MCF 10A (cell line): ENCODE measurements at regions not wholly inside any gene's neighbourhood (a gene's known extent, or its start where the extent isn't known, plus 50 kb on each side); places are given as distances from the start of the nearest gene placed in this dataset.

Source experiments
- BruUV-seq: library from RNA; stranded (reverse); fragments of 400-500 nt; replicated peaks from 2 replicates; lab custom pipeline; 2021; lab: Mats Ljungman, UMichigan
- CTCF ChIA-PET: fragments of 300-600 bp; sonication (Branson Sonifier 250); formaldehyde crosslinking; extraction: SDS; loops from one replicate; lab custom pipeline; 2021; ENCODE audit warnings: antibody characterized with exemption, inconsistent platforms; lab: Yijun Ruan, JAX
- POLR2A ChIA-PET: fragments of 300-600, 350-650 bp; sonication (Branson Sonifier 250); formaldehyde crosslinking; extraction: SDS; loops from one replicate; lab custom pipeline; 2020; ENCODE audit warnings: antibody characterized with exemption, inconsistent platforms; lab: Yijun Ruan, JAX
- DNase-seq: peaks from one replicate; pipeline ENCODE4 v3.0.0-alpha.2; 2018; ENCODE audit not compliant: unreplicated experiment
- H3K27ac Mint-ChIP-seq: one replicate; pipeline ENCODE4 v1.8.0; 2022; ENCODE audit warnings: mild to moderate bottlenecking, low read depth, mixed read lengths; ENCODE audit not compliant: unreplicated experiment
- H3K27me3 Mint-ChIP-seq: one replicate; pipeline ENCODE4 v1.8.0; 2022; ENCODE audit warnings: mixed read lengths; ENCODE audit not compliant: insufficient read depth, unreplicated experiment
- H3K36me3 Mint-ChIP-seq: one replicate; pipeline ENCODE4 v1.8.0; 2022; ENCODE audit warnings: mild to moderate bottlenecking, moderate library complexity, mixed read lengths; ENCODE audit not compliant: insufficient read depth, unreplicated experiment
- H3K4me1 Mint-ChIP-seq: one replicate; pipeline ENCODE4 v1.8.0; 2022; ENCODE audit warnings: mixed read lengths; ENCODE audit not compliant: insufficient read depth, unreplicated experiment
- H3K4me3 Mint-ChIP-seq: one replicate; pipeline ENCODE4 v1.8.0; 2022; ENCODE audit warnings: mild to moderate bottlenecking, moderate library complexity, mixed read lengths; ENCODE audit not compliant: unreplicated experiment
- H3K9me3 Mint-ChIP-seq: one replicate; pipeline ENCODE4 v1.8.0; 2022; ENCODE audit warnings: mixed read lengths; ENCODE audit not compliant: unreplicated experiment
- CTCF ChIP-seq: fragments of 200-600 bp; IDR thresholded peaks from one replicate; pipeline ENCODE4 v1.8.0; 2022; ENCODE audit warnings: antibody characterized with exemption, mild to moderate bottlenecking; ENCODE audit not compliant: unreplicated experiment
- intact Hi-C: fragments of 100-400 bp; cut with micrococcal nuclease; formaldehyde crosslinking; loops from 2 replicates; pipeline ENCODE4 v1.14.1; 2022

- Mint-ChIP-seq H3K4me3 (no peak overlapping the region), H3K9me3 (no peaks in the 10 kb centered on the region), H3K27me3 (no peaks in the 10 kb centered on the region), H3K4me1 (peaks cover 12% of the 10 kb centered on the region), H3K27ac (no peak overlapping the region), H3K36me3 (no peaks in the 10 kb centered on the region)
- no peak for DNase-seq
- intact Hi-C loops: no loop called here
- POLR2A ChIA-PET: no interaction called here
- BruUV-seq: no TSS peak
- no peak for TF ChIP-seq CTCF
- CTCF ChIA-PET: interaction anchor here (0.6 kb wide), 2 partner anchors 17 to 1168 kb away, joined by 3 read pairs; no protein-coding TSS in a partner anchor
Observed at GRCh38 chr3:24722087-24722486, 227.4 kb upstream of the THRB start.

- intact Hi-C loops: no loop called here
- POLR2A ChIA-PET: interaction anchor here (0.6 to 1.5 kb wide), 8 partner anchors 10 to 920 kb away, joined by 3 to 7 read pairs (median 4); no protein-coding TSS in a partner anchor
Observed at GRCh38 chr3:24725514-24726255, 231.0 kb upstream of the THRB start.

GRCh38 chr3:24726423-24726822, 231.8 kb upstream of the THRB start:
- Mint-ChIP-seq H3K9me3 (no peaks in the 10 kb centered on the region), H3K4me1 (peaks cover 24% of the 10 kb centered on the region), H3K36me3 (no peaks in the 10 kb centered on the region), H3K27ac (no peak overlapping the region), H3K4me3 (no peak overlapping the region), H3K27me3 (no peaks in the 10 kb centered on the region)
- POLR2A ChIA-PET: interaction anchor here (0.6 to 1.4 kb wide), 3 partner anchors 10 to 866 kb away, joined by 3 to 6 read pairs (median 5); partner anchors contain the start of genes NKIRAS1 and RPL15
- DNase-seq: no peak
- intact Hi-C loops: no loop called here
- BruUV-seq: no TSS peak
- no peak for TF ChIP-seq CTCF
- CTCF ChIA-PET: interaction anchor here (0.6 to 2.2 kb wide), 10 partner anchors 11 to 866 kb away, joined by 3 to 9 read pairs (median 3); no protein-coding TSS in a partner anchor

More at GRCh38 chr3:24725514-24726255, 231.0 kb upstream of the THRB start:
- peak; percentile 56 for DNase-seq
- Mint-ChIP-seq H3K4me3 (no peak overlapping the region), H3K36me3 (no peaks in the 10 kb centered on the region), H3K27ac (peak overlapping the region; percentile 49), H3K4me1 (peaks cover 24% of the 10 kb centered on the region), H3K9me3 (no peaks in the 10 kb centered on the region), H3K27me3 (no peaks in the 10 kb centered on the region)
- CTCF ChIA-PET: interaction anchor here (0.5 to 2.2 kb wide), 10 partner anchors 11 to 867 kb away, joined by 3 to 9 read pairs (median 3); no protein-coding TSS in a partner anchor
- BruUV-seq: no TSS peak
- no peak for TF ChIP-seq CTCF

GRCh38 chr3:24730173-24730572, 235.5 kb upstream of the THRB start:
- H3K4me1 Mint-ChIP-seq: peaks cover 24% of the 10 kb centered on the region
- POLR2A ChIA-PET: interaction anchor here (0.8 to 2.1 kb wide), 4 partner anchors 9 to 26 kb away, joined by 3 to 8 read pairs (median 4); no protein-coding TSS in a partner anchor
- peak overlapping the region; percentile 46 for H3K27ac Mint-ChIP-seq
- no TSS peak for BruUV-seq
- DNase-seq: peak; percentile 53
- no peak overlapping the region for H3K4me3 Mint-ChIP-seq
- no peaks in the 10 kb centered on the region for H3K9me3 Mint-ChIP-seq
- intact Hi-C loops: no loop called here
- no peaks in the 10 kb centered on the region for H3K36me3 Mint-ChIP-seq
- CTCF ChIA-PET: interaction anchor here (0.5 to 1.3 kb wide), 2 partner anchors 10 to 30 kb away, joined by 3 to 7 read pairs; no protein-coding TSS in a partner anchor
- TF ChIP-seq CTCF: no peak
- H3K27me3 Mint-ChIP-seq: no peaks in the 10 kb centered on the region
